Gastrocnemius medialis (tissue), 4 donors: ENCODE measurements at regions not wholly inside any gene's neighbourhood (a gene's known extent, or its start where the extent isn't known, plus 50 kb on each side); places are given as distances from the start of the nearest gene placed in this dataset.

Experiments
- ATAC-seq, 2 donors: fragments of 150-250 bp; one replicate each; pipeline ENCODE4 v1.9.1; 2016
- DNase-seq, 2 donors: peaks; one replicate each; pipeline ENCODE4 v3.0.0-alpha.2; 2019
- H3K27ac ChIP-seq, 4 donors: fragments of 200-600 bp; sonication (generic); 1 replicate in 1 of 4; 2 replicates in 3 of 4; pipeline ENCODE4 v1.5.1; 2016 to 2018; ENCODE audit warnings: mild to moderate bottlenecking in 2 of 4, moderate library complexity in 1 of 4
- H3K27me3 ChIP-seq, 3 donors: fragments of 200-600 bp; sonication (generic) in 2 of 3; 1 replicate in 1 of 3; 2 replicates in 2 of 3; pipeline versions ENCODE4 v1.5.1 to v1.6.0; 2016 to 2019; ENCODE audit warnings: mild to moderate bottlenecking in 1 of 3, moderate library complexity in 1 of 3
- H3K36me3 ChIP-seq, 2 donors: fragments of 200-600 bp; sonication (generic) in 1 of 2; one replicate each; pipeline ENCODE4 v1.5.1; 2017 to 2018
- H3K4me1 ChIP-seq, 2 donors: fragments of 200-600 bp; sonication (generic) in 1 of 2; one replicate each; pipeline ENCODE4 v1.5.1; 2016 to 2017; ENCODE audit warnings: mild to moderate bottlenecking in 2 of 2
- H3K4me3 ChIP-seq, 4 donors: fragments of 200-600 bp; sonication (generic) in 3 of 4; 1 replicate in 1 of 4; 2 replicates in 3 of 4; pipeline ENCODE4 v1.5.1; 2016 to 2019; ENCODE audit warnings: mild to moderate bottlenecking in 2 of 4
- H3K9me3 ChIP-seq, 3 donors: fragments of 200-600 bp; sonication (generic) in 2 of 3; 1 replicate in 1 of 3; 2 replicates in 2 of 3; pipeline ENCODE4 v1.5.1; 2016 to 2019
- CTCF ChIP-seq, 5 experiments: fragments of 450-650 bp in 3 of 5; fragments of 200-600 bp in 2 of 5; sonication (generic) in 2 of 5; IDR thresholded peaks in 4 of 5; conservative IDR thresholded peaks in 1 of 5; 1 replicate in 4 of 5; 2 replicates in 1 of 5; pipeline ENCODE4 v1.5.1; 2016 to 2019; ENCODE audit warnings: antibody characterized with exemption in 5 of 5, mild to moderate bottlenecking in 3 of 5, moderate library complexity in 3 of 5
- POLR2A ChIP-seq, 2 donors: fragments of 450-650 bp; IDR thresholded peaks; one replicate each; pipeline ENCODE4 v1.6.1; 2017; ENCODE audit warnings: antibody characterized with exemption in 2 of 2, mild to moderate bottlenecking in 2 of 2, moderate library complexity in 2 of 2
- in situ Hi-C, 4 donors: fragments of 200-750 bp; cut with MboI; loops; one replicate each; pipeline versions ENCODE4 v1.15.0 to v1.8.0; 2017; ENCODE audit warnings: low sequenced_read_pairs in 4 of 4
- intact Hi-C: fragments of 100-400 bp; cut with DNase I; formaldehyde crosslinking; loops from one replicate; pipeline ENCODE4 v1.15.1; 2023; ENCODE audit warnings: low total_unique reads

DNA sequence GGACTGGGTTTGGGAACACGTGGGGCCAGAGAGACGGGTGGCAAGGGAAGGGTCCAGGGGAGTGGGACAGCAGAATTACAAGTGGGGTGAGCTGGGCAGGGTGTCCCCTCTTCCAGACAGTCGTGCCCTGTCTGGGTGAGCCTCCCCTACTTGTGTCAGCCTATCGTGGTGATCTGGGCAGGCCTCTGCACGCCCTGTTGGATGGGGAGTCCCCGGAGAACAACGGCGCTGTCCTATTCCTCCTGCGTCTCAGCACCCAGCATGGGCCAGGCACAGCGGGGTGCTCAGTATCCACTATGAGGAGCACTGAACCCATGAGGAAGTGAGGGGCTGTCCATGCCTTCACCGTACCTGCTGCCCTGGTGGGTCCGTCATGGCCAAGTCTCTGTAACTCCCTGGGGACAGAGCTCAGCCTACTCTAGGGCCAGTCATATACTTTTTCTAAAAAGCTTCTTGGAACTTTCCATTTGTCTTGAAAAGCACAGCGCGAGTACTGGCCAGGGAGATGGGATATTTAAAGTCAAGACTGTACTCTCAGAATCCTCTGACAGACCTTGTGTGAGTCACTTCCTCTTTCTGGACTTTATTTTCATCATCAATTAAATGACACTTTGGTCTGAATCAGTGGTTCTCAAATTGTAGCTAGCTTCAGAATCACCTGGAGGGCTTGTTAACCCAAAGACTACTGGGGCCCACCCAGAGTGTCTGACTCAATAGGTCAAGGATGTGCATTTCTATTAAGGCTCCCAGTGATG is 81.7 kb upstream of the NECTIN1 start:
- ATAC-seq (no peak), DNase-seq (no peak)
- Histone ChIP-seq H3K27me3 (no peaks in the 10 kb centered on the region), H3K9me3 (no peaks in the 10 kb centered on the region), H3K4me1 (no peaks in the 10 kb centered on the region), H3K4me3 (no peak overlapping the region), H3K36me3 (no peaks in the 10 kb centered on the region), H3K27ac (no peak overlapping the region)
- intact Hi-C loops: no loop called here
- in situ Hi-C loops: no loop called here
- TF ChIP-seq POLR2A (IDR thresholded peaks at IDR 0.05): no peak
- TF ChIP-seq CTCF (IDR thresholded peaks at IDR 0.05 in 4 of 5, conservative IDR thresholded peaks at IDR 0.05 in 1 of 5): no peak

DNA sequence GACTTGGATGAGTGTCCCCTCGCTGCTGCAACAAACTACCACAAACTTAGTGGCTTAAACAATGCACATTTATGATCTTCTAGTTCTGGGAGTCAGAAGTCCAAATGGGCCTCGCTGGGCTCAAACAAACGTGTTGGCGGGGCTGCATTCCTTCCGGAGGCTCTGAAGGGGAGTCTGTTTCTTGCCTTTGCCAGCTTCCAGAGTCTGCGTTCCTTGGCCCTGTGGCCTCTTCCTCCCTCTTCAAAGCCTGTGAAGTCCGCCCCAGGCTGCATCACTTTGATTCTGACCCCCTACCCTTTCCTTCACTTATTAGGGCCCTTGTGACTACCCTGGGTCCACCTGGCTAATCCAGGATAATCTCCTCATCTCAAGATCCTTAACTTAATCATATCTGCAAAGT is 80.3 kb upstream of the NECTIN1 start:
- in situ Hi-C loops: no loop called here
- H3K27ac ChIP-seq: no peak overlapping the region
- no peaks in the 10 kb centered on the region for H3K4me1 ChIP-seq
- H3K4me3 ChIP-seq: no peak overlapping the region
- intact Hi-C loops: no loop called here
- TF ChIP-seq CTCF (IDR thresholded peaks at IDR 0.05 in 4 of 5, conservative IDR thresholded peaks at IDR 0.05 in 1 of 5): no peak
- TF ChIP-seq POLR2A (IDR thresholded peaks at IDR 0.05): no peak
- ATAC-seq: no peak
- no peaks in the 10 kb centered on the region for H3K36me3 ChIP-seq
- DNase-seq: no peak
- no peaks in the 10 kb centered on the region for H3K27me3 ChIP-seq
- no peaks in the 10 kb centered on the region for H3K9me3 ChIP-seq

- in situ Hi-C loops (no loop called here), intact Hi-C loops (no loop called here)
- Histone ChIP-seq H3K36me3 (no peaks in the 10 kb centered on the region), H3K4me1 (no peaks in the 10 kb centered on the region), H3K27me3 (no peaks in the 10 kb centered on the region), H3K9me3 (no peaks in the 10 kb centered on the region), H3K27ac (no peak overlapping the region), H3K4me3 (no peak overlapping the region)
- ATAC-seq: no peak
- no peak for DNase-seq
- no peak for TF ChIP-seq CTCF (IDR thresholded peaks at IDR 0.05 in 4 of 5, conservative IDR thresholded peaks at IDR 0.05 in 1 of 5)
- TF ChIP-seq POLR2A (IDR thresholded peaks at IDR 0.05): no peak
These were observed 79.6 kb upstream of the NECTIN1 start for GRCh38 chr11:119808407-119809185.

- in situ Hi-C loops: no loop called here
- H3K4me3 ChIP-seq: no peak overlapping the region
- TF ChIP-seq POLR2A (IDR thresholded peaks at IDR 0.05) (no peak), CTCF (IDR thresholded peaks at IDR 0.05 in 4 of 5, conservative IDR thresholded peaks at IDR 0.05 in 1 of 5) (no peak)
- H3K27ac ChIP-seq: no peak overlapping the region
- no peaks in the 10 kb centered on the region for H3K27me3 ChIP-seq
- no peaks in the 10 kb centered on the region for H3K36me3 ChIP-seq
- H3K9me3 ChIP-seq: no peaks in the 10 kb centered on the region
- H3K4me1 ChIP-seq: no peaks in the 10 kb centered on the region
- ATAC-seq: no peak
- intact Hi-C loops: no loop called here
- DNase-seq: no peak
These were observed 78.8 kb upstream of the NECTIN1 start for GRCh38 chr11:119807841-119808240.
